HCT116 (cell line): ENCODE measurements at regions not wholly inside any gene's neighbourhood (a gene's known extent, or its start where the extent isn't known, plus 50 kb on each side); places are given as distances from the start of the nearest gene placed in this dataset.
A peak's percentile ranks its signal among the peaks of the same experiment; 100 is the strongest.

ENCODE experiments used
- ATAC-seq: fragments of 200-7000 bp; cut with Tn5 transposase; 2 replicates; pipeline ENCODE4 v1.9.1; 2020; ENCODE audit warnings: mild to moderate bottlenecking, moderate library complexity
- BruUV-seq: library from RNA; stranded (reverse); fragments of 400-500 nt; replicated peaks from 2 replicates; lab custom pipeline; 2021; lab: Mats Ljungman, UMichigan
- CTCF ChIA-PET: fragments of 300-600 bp; sonication (Branson Sonifier 250); formaldehyde crosslinking; loops from one replicate; lab custom pipeline; 2021; ENCODE audit warnings: antibody characterized with exemption; lab: Charles Lee
- POLR2A ChIA-PET: fragments of 300-600, 350-600 bp; sonication (Branson Sonifier 250); formaldehyde crosslinking; loops from one replicate; lab custom pipeline; 2021; ENCODE audit warnings: antibody characterized with exemption; lab: Charles Lee
- RAD21 ChIA-PET, 2 experiments: fragments of 300-600 bp; sonication (Branson Sonifier 250); formaldehyde crosslinking; loops; one replicate each; lab custom pipeline; 2023; ENCODE audit warnings: low total read pairs in 2 of 2; ENCODE audit not compliant: uncharacterized antibody in 2 of 2, unreplicated experiment in 2 of 2, low non-redundant PET in 1 of 2; lab: Charles Lee
- DNase-seq: peaks from one replicate; pipeline ENCODE4 v3.0.0-alpha.2; 2010; ENCODE audit warnings: low read depth, low spot score
- H2AFZ ChIP-seq: fragments of 200-600 bp; shearing (Covaris generic), sonication (generic); 2 replicates; pipeline ENCODE4 v1.6.1; 2017; ENCODE audit warnings: low read depth, mixed run types, mixed read lengths, antibody characterized with exemption, low read length; ENCODE audit not compliant: poor library complexity, severe bottlenecking
- H3K27ac ChIP-seq: 2 replicates; pipeline ENCODE4 v1.5.1; 2012; ENCODE audit warnings: low read depth, low read length
- H3K27me3 ChIP-seq: fragments of 200-600 bp; sonication (generic); 2 replicates; pipeline ENCODE4 v1.6.1; 2016; ENCODE audit warnings: mixed run types, low read length, mixed read lengths; ENCODE audit not compliant: insufficient read depth
- H3K36me3 ChIP-seq, 2 experiments: fragments of 200-500 bp in 1 of 2; fragments of 200-600 bp in 1 of 2; sonication (Bioruptor generic) in 1 of 2; sonication (generic) in 1 of 2; 2 replicates each; pipeline versions ENCODE4 v1.5.1 to v1.6.1; 2014 to 2016; ENCODE audit warnings: low read length in 2 of 2, inconsistent platforms in 1 of 2, mixed read lengths in 1 of 2, mixed run types in 1 of 2; ENCODE audit not compliant: insufficient read depth in 2 of 2, control insufficient read depth in 1 of 2
- H3K4me1 ChIP-seq, 2 experiments: fragments of 200-600 bp in 1 of 2; sonication (generic) in 1 of 2; 2 replicates each; pipeline versions ENCODE4 v1.5.1 to v1.6.1; 2012 to 2017; ENCODE audit warnings: low read length in 2 of 2, inconsistent platforms in 1 of 2, mild to moderate bottlenecking in 1 of 2, mixed read lengths in 1 of 2, mixed run types in 1 of 2, moderate library complexity in 1 of 2; ENCODE audit not compliant: insufficient read depth in 2 of 2, control insufficient read depth in 1 of 2
- H3K4me2 ChIP-seq: fragments of 200-600 bp; sonication (generic); 2 replicates; pipeline ENCODE4 v1.6.1; 2017; ENCODE audit warnings: mixed run types, low read length, mixed read lengths
- H3K4me3 ChIP-seq, 2 experiments: fragments of 200-600 bp in 1 of 2; sonication (generic) in 1 of 2; replicated peaks in 1 of 2; 2 replicates each; pipeline ENCODE4 v1.5.1; 2011 to 2016; ENCODE audit warnings: low read length in 2 of 2, control low read depth in 1 of 2, low read depth in 1 of 2, mild to moderate bottlenecking in 1 of 2, mixed read lengths in 1 of 2, mixed run types in 1 of 2
- H3K79me2 ChIP-seq: fragments of 200-600 bp; sonication (generic); 2 replicates; pipeline ENCODE4 v1.6.1; 2017; ENCODE audit warnings: mild to moderate bottlenecking, mixed run types, low read length, moderate library complexity, mixed read lengths; ENCODE audit not compliant: insufficient read depth
- H3K9ac ChIP-seq: fragments of 200-600 bp; sonication (generic); 2 replicates; pipeline ENCODE4 v1.6.1; 2016; ENCODE audit warnings: low read length, mixed read lengths
- H3K9me2 ChIP-seq: fragments of 200-600 bp; sonication (generic), shearing (Covaris generic); 2 replicates; pipeline ENCODE4 v1.6.1; 2017; ENCODE audit warnings: mixed run types, mild to moderate bottlenecking, moderate library complexity; ENCODE audit not compliant: insufficient read depth
- H3K9me3 ChIP-seq, 2 experiments: fragments of 200-500 bp in 1 of 2; fragments of 200-600 bp in 1 of 2; sonication (Bioruptor generic) in 1 of 2; sonication (generic) in 1 of 2; 2 replicates each; pipeline ENCODE4 v1.6.1; 2014 to 2017; ENCODE audit warnings: low read length in 2 of 2, mixed read lengths in 2 of 2, inconsistent platforms in 1 of 2, low read depth in 1 of 2, mild to moderate bottlenecking in 1 of 2, mixed run types in 1 of 2, moderate library complexity in 1 of 2; ENCODE audit not compliant: control insufficient read depth in 1 of 2, insufficient read depth in 1 of 2
- H4K20me1 ChIP-seq: fragments of 200-600 bp; sonication (generic), shearing (Covaris generic); 2 replicates; pipeline ENCODE4 v1.6.1; 2017; ENCODE audit warnings: mixed run types, mild to moderate bottlenecking, moderate library complexity; ENCODE audit not compliant: insufficient read depth
- CBX3 ChIP-seq: IDR thresholded peaks from 2 replicates; pipeline ENCODE4 v1.6.1; 2012; ENCODE audit warnings: low read depth
- EGR1 ChIP-seq: IDR thresholded peaks from 2 replicates; pipeline ENCODE4 v1.6.1; 2012; ENCODE audit warnings: low read depth
- ELF1 ChIP-seq: IDR thresholded peaks from 2 replicates; pipeline ENCODE4 v1.6.1; 2012; ENCODE audit warnings: low read depth, borderline replicate concordance
- EZH2 ChIP-seq: fragments of 200-600 bp; sonication (generic); IDR thresholded peaks from 2 replicates; pipeline ENCODE4 v1.6.1; 2017; ENCODE audit warnings: antibody characterized with exemption, mixed run types
- FOSL1 ChIP-seq: IDR thresholded peaks from 2 replicates; pipeline ENCODE4 v1.6.1; 2012; ENCODE audit warnings: low read depth
- MAX ChIP-seq: IDR thresholded peaks from 2 replicates; pipeline ENCODE4 v1.6.1; 2012
- POLR2AphosphoS5 ChIP-seq: IDR thresholded peaks from 2 replicates; pipeline ENCODE4 v1.6.1; 2011; ENCODE audit warnings: mild to moderate bottlenecking, low read depth, low read length, moderate library complexity
- REST ChIP-seq: IDR thresholded peaks from 2 replicates; pipeline ENCODE4 v1.6.1; 2012; ENCODE audit warnings: low read depth
- SIN3A ChIP-seq: IDR thresholded peaks from 2 replicates; pipeline ENCODE4 v1.6.1; 2012; ENCODE audit warnings: low read depth
- TCF7L2 ChIP-seq: IDR thresholded peaks from 2 replicates; pipeline ENCODE4 v1.7.0; 2011; ENCODE audit warnings: borderline replicate concordance, inconsistent platforms; ENCODE audit not compliant: insufficient read depth, insufficient read length; ENCODE audit errors: extremely low read depth
- YY1 ChIP-seq: IDR thresholded peaks from 2 replicates; pipeline ENCODE4 v1.6.1; 2011; ENCODE audit warnings: low read length, low read depth, moderate library complexity, mild to moderate bottlenecking; ENCODE audit not compliant: insufficient replicate concordance; ENCODE audit errors: extremely low read depth
- ZFX ChIP-seq: fragments of 450-650 bp; IDR thresholded peaks from 2 replicates; pipeline ENCODE4 v1.6.1; 2017
- intact Hi-C: fragments of 100-400 bp; cut with micrococcal nuclease; formaldehyde crosslinking; loops from 2 replicates; pipeline ENCODE4 v1.10.0; 2022

- TF ChIP-seq SIN3A: peak; percentile 89
- TF ChIP-seq POLR2AphosphoS5: peak; percentile 62; the same call in 1 of the 2 replicates
- no peak for TF ChIP-seq REST
- no peak for TF ChIP-seq YY1
- TF ChIP-seq ZFX: no peak
- no peak for TF ChIP-seq ELF1
- TF ChIP-seq EGR1: 0 out of 2 replicates have a peak, but pooled peaks have one; percentile 48
- no peak for TF ChIP-seq EZH2
- peak; percentile 62 for TF ChIP-seq TCF7L2
These were observed 235.7 kb downstream of the CDCA7 start (continued) for GRCh38 chr2:173590276-173590861.

GRCh38 chr2:173593109-173593508 lies 238.4 kb downstream of the CDCA7 start:
- ChIA-PET POLR2A (no interaction called here), CTCF (no interaction called here), RAD21 (no interaction called here)
- Histone ChIP-seq H2AFZ (no peak overlapping the region), H3K27me3 (no peaks in the 10 kb centered on the region), H3K9me3 (peaks cover 4 to 8% of the 10 kb centered on the region in 2 experiments; a peak in 2 of 4 replicates), H3K79me2 (no peaks in the 10 kb centered on the region), H3K4me1 (peaks cover 28 to 34% of the 10 kb centered on the region in 2 experiments), H3K9me2 (no peaks in the 10 kb centered on the region), H3K4me3 (no peak overlapping the region), H3K36me3 (no peaks in the 10 kb centered on the region), H3K27ac (no peak overlapping the region), H4K20me1 (no peaks in the 10 kb centered on the region), H3K4me2 (no peak overlapping the region), H3K9ac (no peak overlapping the region)
- no TSS peak for BruUV-seq
- ATAC-seq (no peak), DNase-seq (no peak)
- TF ChIP-seq ELF1 (no peak), CBX3 (peak; percentile 42; the same call in 1 of the 2 replicates), FOSL1 (no peak), MAX (no peak)
- intact Hi-C loops: loop anchor here (5.0 kb wide), 1 partner anchor 59 kb away; no protein-coding TSS in a partner anchor
